Ishikawa (cell line): ENCODE measurements at regions not wholly inside any gene's neighbourhood (a gene's known extent, or its start where the extent isn't known, plus 50 kb on each side); places are given as distances from the start of the nearest gene placed in this dataset.

Source experiments
- CEBPB ChIP-seq: IDR thresholded peaks from 2 replicates; pipeline ENCODE4 v1.6.1; 2012
- TCF12 ChIP-seq: IDR thresholded peaks from 2 replicates; pipeline ENCODE4 v1.6.1; 2012; ENCODE audit warnings: low read depth
- YY1 ChIP-seq: IDR thresholded peaks from 2 replicates; pipeline ENCODE4 v1.6.1; 2012; ENCODE audit warnings: low read depth

DNA sequence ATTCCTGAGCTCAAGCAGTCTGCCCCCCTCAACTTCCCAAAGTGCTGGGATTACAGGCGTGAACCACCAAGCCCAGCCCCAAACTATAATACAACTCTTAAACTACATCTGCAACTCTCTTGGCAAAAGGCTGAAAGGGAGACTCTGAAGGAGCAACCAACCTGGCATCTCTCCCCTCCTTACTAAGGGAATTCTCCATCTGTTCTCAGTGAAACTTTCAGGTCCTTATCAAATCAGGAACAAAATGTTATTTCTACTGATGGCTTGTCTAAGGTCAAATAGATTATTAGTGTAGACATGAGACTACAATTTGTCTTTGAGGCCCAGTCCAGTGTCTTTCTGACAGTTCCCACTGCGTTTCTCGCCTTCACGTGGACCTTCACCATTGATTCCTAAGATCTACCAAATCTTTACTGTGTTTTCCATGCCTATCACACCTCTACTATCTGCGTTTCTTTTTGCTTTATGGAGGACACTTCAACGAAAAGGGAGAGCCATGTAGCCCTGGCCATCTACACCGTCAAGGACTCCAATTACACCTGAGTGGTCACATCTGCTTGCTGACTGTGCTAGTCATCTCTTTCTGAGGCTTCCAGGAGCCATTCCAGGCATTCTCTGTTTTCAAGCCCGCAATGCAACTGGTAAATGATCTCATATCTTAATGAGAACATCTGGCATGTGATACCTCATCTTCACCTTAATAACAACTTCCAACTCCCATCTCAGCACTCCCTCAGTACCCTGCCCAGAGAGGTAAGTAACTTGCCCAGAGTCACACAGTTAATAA is 405.7 kb upstream of the CITED2 start:
- no peak for TF ChIP-seq TCF12
- no peak for TF ChIP-seq CEBPB
- no peak for TF ChIP-seq YY1
